ENCODE measurements at regions not wholly inside any gene's neighbourhood (a gene's known extent, or its start where the extent isn't known, plus 50 kb on each side); places are given as distances from the start of the nearest gene placed in this dataset.

DNA sequence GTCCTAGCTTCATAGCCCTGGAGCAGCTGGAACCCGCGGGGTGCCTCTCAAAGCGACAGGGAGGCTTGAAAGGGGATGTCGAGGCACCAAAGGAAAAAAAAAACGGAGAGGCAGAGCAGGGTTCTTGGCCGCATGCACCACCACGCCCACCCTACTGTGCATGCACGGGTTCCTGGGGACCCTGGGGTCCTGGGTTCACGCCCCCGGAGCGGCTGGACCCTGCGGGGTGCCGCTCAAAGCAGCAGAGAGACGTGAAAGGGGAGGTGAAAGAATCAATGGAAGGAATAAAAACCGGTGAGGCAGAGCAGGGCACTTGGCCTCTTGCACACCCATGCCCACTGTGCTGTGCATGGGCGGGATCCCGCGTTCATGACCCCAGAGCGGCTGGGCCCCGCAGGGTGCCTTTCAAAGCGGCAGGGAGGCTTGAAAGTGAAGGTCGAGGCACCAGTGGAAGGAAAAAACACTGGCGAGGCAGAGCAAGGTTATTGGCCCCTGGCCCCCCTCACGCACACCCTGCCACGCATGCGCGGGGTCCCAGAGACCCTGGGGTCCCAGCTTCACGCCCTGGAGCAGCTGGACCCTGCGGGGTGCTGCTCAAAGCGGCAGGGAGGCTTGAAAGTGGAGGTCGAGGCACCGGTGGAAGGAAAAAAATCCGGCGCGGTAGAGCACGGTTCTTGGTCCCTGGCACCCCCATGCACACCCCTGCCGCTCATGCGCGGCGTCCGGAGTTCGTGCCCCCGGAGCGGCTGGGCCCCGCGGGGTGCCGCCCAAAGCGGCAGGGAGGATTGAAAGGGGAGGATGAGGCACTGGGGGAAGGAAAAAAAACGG lies 318.5 kb downstream of the ALG10 start:
- no peaks in the 10 kb centered on the region; a peak in 1 of 4 replicates for H3K4me1 ChIP-seq (ENCODE audit: control insufficient read depth in 1 of 2, insufficient read depth in 2 of 2, low read depth in 1 of 2, low read length in 1 of 2)
- H3K4me3 ChIP-seq (ENCODE audit: low read depth in 2 of 2, low read length in 1 of 2) = peak overlapping the region in 1 of 2 experiments; percentile 8; a peak in 1 of 4 replicates
- H4K20me1 ChIP-seq (ENCODE audit: insufficient read depth) = no peaks in the 10 kb centered on the region
- no peak for DNase-seq
- WGBS (ENCODE audit: low lambda C conversion rate) = 1% methylated on average over 40 of the region's 49 CpGs
- peak overlapping the region; percentile 53 for H3K4me2 ChIP-seq
- ChIA-PET CTCF (no interaction called here), POLR2A (no interaction called here)
- H3K9ac ChIP-seq = no peak overlapping the region
- H2AFZ ChIP-seq (ENCODE audit: low read depth) = no peak overlapping the region
- 0 out of 2 replicates have a peak, but pooled peaks have one; percentile 36 for TF ChIP-seq EZH2phosphoT487 (IDR thresholded peaks at IDR 0.05; ENCODE audit: borderline replicate concordance, low read depth)
- no peak for TF ChIP-seq CHD2 (IDR thresholded peaks at IDR 0.05; ENCODE audit: low read length, partially characterized antibody)
- no peak for TF ChIP-seq POLR2AphosphoS5 (IDR thresholded peaks at IDR 0.05; ENCODE audit: low read depth, low read length)
- TF ChIP-seq JUND (IDR thresholded peaks at IDR 0.05) = no peak
- no peak for TF ChIP-seq RAD21 (IDR thresholded peaks at IDR 0.05; ENCODE audit: low read length)
- TF ChIP-seq MXI1 (IDR thresholded peaks at IDR 0.05; ENCODE audit: low read depth, low read length) = no peak
- TF ChIP-seq SMC3 (IDR thresholded peaks at IDR 0.05; ENCODE audit: low read depth, low read length) = no peak
- no peak overlapping the region for H3K27ac ChIP-seq (ENCODE audit: low read depth in 2 of 2, low read length in 1 of 2)
- no peaks in the 10 kb centered on the region for H3K79me2 ChIP-seq (ENCODE audit: insufficient read depth)
- H3K36me3 ChIP-seq (replicated peaks in 1 of 2; ENCODE audit: control insufficient read depth in 1 of 2, insufficient read depth in 2 of 2, low read length in 1 of 2) = no peaks in the 10 kb centered on the region
- H3K9me3 ChIP-seq = no peaks in the 10 kb centered on the region
- H3F3A ChIP-seq (replicated peaks; ENCODE audit: insufficient read depth) = no peaks in the 10 kb centered on the region
- peaks cover 83% of the 10 kb centered on the region for H3K27me3 ChIP-seq (ENCODE audit: insufficient read depth)
- H3K9me2 ChIP-seq = no peaks in the 10 kb centered on the region

DNA sequence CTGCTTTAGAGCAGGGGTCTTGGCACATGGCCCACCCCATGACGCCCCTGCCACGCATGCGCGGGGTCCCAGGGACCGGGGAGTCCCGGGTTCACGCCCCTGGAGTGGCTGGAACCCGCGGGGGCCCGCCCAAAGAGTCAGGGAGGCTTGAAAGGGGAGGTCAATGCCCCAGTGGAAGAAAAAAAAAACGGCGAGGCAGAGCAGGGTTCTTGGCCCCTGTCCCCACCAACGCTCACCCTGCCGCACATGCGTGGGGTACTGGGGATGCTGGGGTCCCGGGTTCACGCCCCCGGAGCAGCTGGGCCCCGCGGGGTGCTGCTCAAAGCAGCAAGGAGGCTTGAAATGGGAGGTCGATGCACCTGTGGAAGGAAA lies 319.1 kb downstream of the ALG10 start:
- CTCF ChIA-PET = no interaction called here

More for the DNA sequence above, 319.1 kb downstream of the ALG10 start:
- 4% methylated on average over 14 of the region's 21 CpGs for WGBS (ENCODE audit: low lambda C conversion rate)
- no peaks in the 10 kb centered on the region for H3K79me2 ChIP-seq (ENCODE audit: insufficient read depth)
- no peaks in the 10 kb centered on the region for H4K20me1 ChIP-seq (ENCODE audit: insufficient read depth)
- H3K27ac ChIP-seq (ENCODE audit: low read depth in 2 of 2, low read length in 1 of 2) = no peak overlapping the region
- H3K4me2 ChIP-seq = peak overlapping the region; percentile 53
- 0 out of 2 replicates have a peak, but pooled peaks have one; percentile 16 for TF ChIP-seq NRF1 (IDR thresholded peaks at IDR 0.05; ENCODE audit: low read depth, low read length)
- TF ChIP-seq, protein P1, sequence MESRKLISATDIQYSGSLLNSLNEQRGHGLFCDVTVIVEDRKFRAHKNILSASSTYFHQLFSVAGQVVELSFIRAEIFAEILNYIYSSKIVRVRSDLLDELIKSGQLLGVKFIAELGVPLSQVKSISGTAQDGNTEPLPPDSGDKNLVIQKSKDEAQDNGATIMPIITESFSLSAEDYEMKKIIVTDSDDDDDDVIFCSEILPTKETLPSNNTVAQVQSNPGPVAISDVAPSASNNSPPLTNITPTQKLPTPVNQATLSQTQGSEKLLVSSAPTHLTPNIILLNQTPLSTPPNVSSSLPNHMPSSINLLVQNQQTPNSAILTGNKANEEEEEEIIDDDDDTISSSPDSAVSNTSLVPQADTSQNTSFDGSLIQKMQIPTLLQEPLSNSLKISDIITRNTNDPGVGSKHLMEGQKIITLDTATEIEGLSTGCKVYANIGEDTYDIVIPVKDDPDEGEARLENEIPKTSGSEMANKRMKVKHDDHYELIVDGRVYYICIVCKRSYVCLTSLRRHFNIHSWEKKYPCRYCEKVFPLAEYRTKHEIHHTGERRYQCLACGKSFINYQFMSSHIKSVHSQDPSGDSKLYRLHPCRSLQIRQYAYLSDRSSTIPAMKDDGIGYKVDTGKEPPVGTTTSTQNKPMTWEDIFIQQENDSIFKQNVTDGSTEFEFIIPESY (IDR thresholded peaks at IDR 0.05; ENCODE audit: borderline replicate concordance, low read depth) = no peak
- TF ChIP-seq, protein P2, sequence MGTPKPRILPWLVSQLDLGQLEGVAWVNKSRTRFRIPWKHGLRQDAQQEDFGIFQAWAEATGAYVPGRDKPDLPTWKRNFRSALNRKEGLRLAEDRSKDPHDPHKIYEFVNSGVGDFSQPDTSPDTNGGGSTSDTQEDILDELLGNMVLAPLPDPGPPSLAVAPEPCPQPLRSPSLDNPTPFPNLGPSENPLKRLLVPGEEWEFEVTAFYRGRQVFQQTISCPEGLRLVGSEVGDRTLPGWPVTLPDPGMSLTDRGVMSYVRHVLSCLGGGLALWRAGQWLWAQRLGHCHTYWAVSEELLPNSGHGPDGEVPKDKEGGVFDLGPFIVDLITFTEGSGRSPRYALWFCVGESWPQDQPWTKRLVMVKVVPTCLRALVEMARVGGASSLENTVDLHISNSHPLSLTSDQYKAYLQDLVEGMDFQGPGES (IDR thresholded peaks at IDR 0.05; ENCODE audit: low read depth, low read length) = no peak
- no peak for TF ChIP-seq JUND (IDR thresholded peaks at IDR 0.05)
- H3K36me3 ChIP-seq (replicated peaks in 1 of 2; ENCODE audit: control insufficient read depth in 1 of 2, insufficient read depth in 2 of 2, low read length in 1 of 2) = no peaks in the 10 kb centered on the region
- H2AFZ ChIP-seq (ENCODE audit: low read depth) = no peak overlapping the region
- DNase-seq = no peak
- H3K9me2 ChIP-seq = no peaks in the 10 kb centered on the region
- H3K27me3 ChIP-seq (ENCODE audit: insufficient read depth) = peaks cover 83% of the 10 kb centered on the region
- no peaks in the 10 kb centered on the region for H3F3A ChIP-seq (replicated peaks; ENCODE audit: insufficient read depth)
- POLR2A ChIA-PET = no interaction called here
- no peaks in the 10 kb centered on the region for H3K9me3 ChIP-seq
- no peaks in the 10 kb centered on the region; a peak in 1 of 4 replicates for H3K4me1 ChIP-seq (ENCODE audit: control insufficient read depth in 1 of 2, insufficient read depth in 2 of 2, low read depth in 1 of 2, low read length in 1 of 2)
- H3K4me3 ChIP-seq (ENCODE audit: low read depth in 2 of 2, low read length in 1 of 2) = no peak overlapping the region
- H3K9ac ChIP-seq = no peak overlapping the region
